PC-3 (cell line): ENCODE measurements at regions not wholly inside any gene's neighbourhood (a gene's known extent, or its start where the extent isn't known, plus 50 kb on each side); places are given as distances from the start of the nearest gene placed in this dataset.

Source experiments
- ATAC-seq: fragments of 200-7000 bp; cut with Tn5 transposase; 2 replicates; pipeline ENCODE4 v1.9.1; 2020; ENCODE audit warnings: mild to moderate bottlenecking, moderate library complexity
- BruUV-seq: library from RNA; stranded (reverse); fragments of 400-500 nt; replicated peaks from 2 replicates; lab custom pipeline; 2021; lab: Mats Ljungman, UMichigan
- CTCF ChIA-PET: fragments of 300-600 bp; sonication (Branson Sonifier 250); formaldehyde crosslinking; loops from one replicate; lab custom pipeline; 2022; ENCODE audit warnings: antibody characterized with exemption; lab: Charles Lee
- POLR2A ChIA-PET: fragments of 300-600 bp; sonication (Branson Sonifier 250); formaldehyde crosslinking; loops from one replicate; lab custom pipeline; 2022; ENCODE audit warnings: antibody characterized with exemption; ENCODE audit not compliant: unreplicated experiment; lab: Charles Lee
- DNase-seq: peaks from one replicate; pipeline ENCODE4 v3.0.0-alpha.2; 2015
- H2AFZ ChIP-seq: fragments of 300-600 bp; sonication (generic); 2 replicates; pipeline ENCODE4 v1.6.0; 2016; ENCODE audit warnings: antibody characterized with exemption, low read length
- H3F3A ChIP-seq: fragments of 300-600 bp; sonication (generic); one replicate; pipeline ENCODE4 v1.6.0; 2017; ENCODE audit warnings: antibody characterized with exemption, low read length, control low read depth, mild to moderate bottlenecking; ENCODE audit not compliant: unreplicated experiment
- H3K27ac ChIP-seq: fragments of 300-600 bp; sonication (generic); 2 replicates; pipeline ENCODE4 v1.5.1; 2016; ENCODE audit warnings: mild to moderate bottlenecking, low read length
- H3K27me3 ChIP-seq: fragments of 300-600 bp; sonication (generic); 2 replicates; pipeline ENCODE4 v1.6.1; 2016; ENCODE audit warnings: low read length, mixed read lengths
- H3K36me3 ChIP-seq: fragments of 300-600 bp; sonication (generic); 2 replicates; pipeline ENCODE4 v1.6.1; 2016; ENCODE audit warnings: low read depth, mixed run types, low read length, mixed read lengths
- H3K4me1 ChIP-seq: fragments of 300-600 bp; sonication (generic); 2 replicates; pipeline ENCODE4 v1.5.1; 2016; ENCODE audit warnings: low read length; ENCODE audit not compliant: insufficient read depth
- H3K4me2 ChIP-seq: fragments of 300-600 bp; sonication (generic); 2 replicates; pipeline ENCODE4 v1.6.0; 2016; ENCODE audit warnings: low read length
- H3K4me3 ChIP-seq: fragments of 300-600 bp; sonication (generic); 2 replicates; pipeline ENCODE4 v1.5.1; 2016; ENCODE audit warnings: mild to moderate bottlenecking, low read length, mixed read lengths
- H3K79me2 ChIP-seq: fragments of 300-600 bp; sonication (generic); 2 replicates; pipeline ENCODE4 v1.6.1; 2017; ENCODE audit warnings: low read length, mixed read lengths
- H3K9ac ChIP-seq: fragments of 300-600 bp; sonication (generic); 2 replicates; pipeline ENCODE4 v1.6.0; 2016; ENCODE audit warnings: mild to moderate bottlenecking, low read length
- H3K9me2 ChIP-seq: fragments of 300-600 bp; sonication (generic); replicated peaks from 2 replicates; pipeline ENCODE4 v1.6.1; 2016; ENCODE audit warnings: mixed run types, low read length, mixed read lengths
- H3K9me3 ChIP-seq: fragments of 300-600 bp; sonication (generic); 2 replicates; pipeline ENCODE4 v1.6.1; 2016; ENCODE audit warnings: low read length, mixed read lengths
- H4K20me1 ChIP-seq: fragments of 300-600 bp; sonication (generic); 2 replicates; pipeline ENCODE4 v1.6.1; 2016; ENCODE audit warnings: low read length, mixed read lengths
- EZH2 ChIP-seq: fragments of 300-600 bp; sonication (generic); IDR thresholded peaks from one replicate; pipeline ENCODE4 v1.6.1; 2017; ENCODE audit warnings: antibody characterized with exemption, mild to moderate bottlenecking, low read length; ENCODE audit not compliant: unreplicated experiment
- EZH2phosphoT487 ChIP-seq: fragments of 300-600 bp; sonication (generic); IDR thresholded peaks from 2 replicates; pipeline ENCODE4 v1.6.1; 2018; ENCODE audit warnings: mild to moderate bottlenecking, antibody characterized with exemption, low read length, borderline replicate concordance
- intact Hi-C: fragments of 100-400 bp; cut with micrococcal nuclease; formaldehyde crosslinking; loops from 2 replicates; pipeline ENCODE4 v1.9.0; 2023
- TF ChIP-seq, protein P1 (sequence below): fragments of 300-600 bp; sonication (generic); conservative IDR thresholded peaks from 2 replicates; pipeline ENCODE4 v1.5.1; 2017; ENCODE audit warnings: antibody characterized with exemption, low read depth, mild to moderate bottlenecking, low read length

DNA sequence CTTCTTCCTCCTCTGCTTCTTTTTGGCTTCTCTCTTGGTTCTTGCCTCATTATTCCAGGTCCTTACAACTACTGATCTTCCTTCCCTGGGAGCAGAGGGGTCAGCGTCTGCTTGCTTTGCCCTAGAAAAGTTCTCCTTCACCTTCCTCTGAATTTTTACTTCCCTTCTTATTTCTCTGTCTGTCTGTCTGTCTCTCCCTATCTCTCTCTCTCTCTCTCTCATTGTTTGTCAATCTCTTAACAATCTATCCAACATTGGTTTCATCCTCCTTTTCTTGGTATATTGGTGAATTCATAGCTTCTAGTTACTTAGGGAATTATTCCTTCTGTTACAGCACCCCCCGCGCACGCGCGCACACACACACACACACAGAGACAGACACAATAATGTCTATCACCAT lies 559.1 kb downstream of the MN1 start:
- Histone ChIP-seq H4K20me1 (no peaks in the 10 kb centered on the region), H3F3A (no peaks in the 10 kb centered on the region), H2AFZ (no peak overlapping the region), H3K27me3 (no peaks in the 10 kb centered on the region), H3K9ac (no peak overlapping the region), H3K4me1 (no peaks in the 10 kb centered on the region), H3K9me3 (no peaks in the 10 kb centered on the region), H3K4me3 (no peak overlapping the region), H3K36me3 (no peaks in the 10 kb centered on the region), H3K27ac (no peak overlapping the region), H3K9me2 (no peaks in the 10 kb centered on the region), H3K4me2 (no peak overlapping the region), H3K79me2 (no peaks in the 10 kb centered on the region)
- ATAC-seq: no peak
- no TSS peak for BruUV-seq
- POLR2A ChIA-PET: no interaction called here
- intact Hi-C loops: no loop called here
- CTCF ChIA-PET: no interaction called here
- no peak for DNase-seq
- TF ChIP-seq EZH2phosphoT487: no peak
- TF ChIP-seq EZH2: no peak
- TF ChIP-seq, protein P1, sequence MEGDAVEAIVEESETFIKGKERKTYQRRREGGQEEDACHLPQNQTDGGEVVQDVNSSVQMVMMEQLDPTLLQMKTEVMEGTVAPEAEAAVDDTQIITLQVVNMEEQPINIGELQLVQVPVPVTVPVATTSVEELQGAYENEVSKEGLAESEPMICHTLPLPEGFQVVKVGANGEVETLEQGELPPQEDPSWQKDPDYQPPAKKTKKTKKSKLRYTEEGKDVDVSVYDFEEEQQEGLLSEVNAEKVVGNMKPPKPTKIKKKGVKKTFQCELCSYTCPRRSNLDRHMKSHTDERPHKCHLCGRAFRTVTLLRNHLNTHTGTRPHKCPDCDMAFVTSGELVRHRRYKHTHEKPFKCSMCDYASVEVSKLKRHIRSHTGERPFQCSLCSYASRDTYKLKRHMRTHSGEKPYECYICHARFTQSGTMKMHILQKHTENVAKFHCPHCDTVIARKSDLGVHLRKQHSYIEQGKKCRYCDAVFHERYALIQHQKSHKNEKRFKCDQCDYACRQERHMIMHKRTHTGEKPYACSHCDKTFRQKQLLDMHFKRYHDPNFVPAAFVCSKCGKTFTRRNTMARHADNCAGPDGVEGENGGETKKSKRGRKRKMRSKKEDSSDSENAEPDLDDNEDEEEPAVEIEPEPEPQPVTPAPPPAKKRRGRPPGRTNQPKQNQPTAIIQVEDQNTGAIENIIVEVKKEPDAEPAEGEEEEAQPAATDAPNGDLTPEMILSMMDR: no peak

DNA sequence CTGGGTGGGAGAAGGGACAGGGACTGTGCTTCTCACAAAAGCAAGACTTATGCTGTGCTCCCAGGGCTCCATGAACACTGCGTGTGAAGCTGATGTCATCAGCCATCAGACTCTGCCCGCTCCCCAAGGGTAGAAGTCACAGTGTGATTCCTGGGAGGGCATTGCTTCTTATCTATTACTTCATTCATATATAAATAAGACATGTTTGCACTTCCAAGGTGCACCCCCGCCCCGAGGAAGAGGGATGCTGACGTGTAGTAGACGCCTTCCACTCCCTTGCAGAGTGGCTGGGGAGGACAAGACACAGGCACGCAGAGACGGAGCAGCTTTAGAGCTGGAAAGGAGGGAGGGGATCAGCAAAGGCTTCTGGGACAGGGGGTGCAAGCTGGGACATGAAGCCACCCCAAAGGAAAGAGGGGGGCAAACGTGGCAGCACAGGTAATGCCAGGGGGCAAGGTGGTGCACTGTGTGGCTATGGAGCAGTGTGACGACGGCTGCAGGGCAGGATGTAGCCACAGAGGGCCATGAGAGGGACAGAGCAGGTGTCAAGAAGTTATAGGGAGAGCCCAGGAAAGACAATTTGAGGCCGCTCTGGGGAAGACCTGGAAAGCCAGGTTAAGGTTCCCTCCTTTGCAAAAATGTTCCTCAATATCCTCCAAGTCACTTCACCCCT lies 558.5 kb downstream of the MN1 start:
- POLR2A ChIA-PET: no interaction called here
- DNase-seq: no peak
- no peak for ATAC-seq
- Histone ChIP-seq H3K27me3 (no peaks in the 10 kb centered on the region), H3K4me2 (no peak overlapping the region), H3K4me3 (no peak overlapping the region), H3F3A (no peaks in the 10 kb centered on the region), H3K4me1 (no peaks in the 10 kb centered on the region), H3K36me3 (no peaks in the 10 kb centered on the region), H3K9me2 (no peaks in the 10 kb centered on the region), H2AFZ (no peak overlapping the region), H3K27ac (no peak overlapping the region), H3K9ac (no peak overlapping the region), H3K9me3 (no peaks in the 10 kb centered on the region), H4K20me1 (no peaks in the 10 kb centered on the region), H3K79me2 (no peaks in the 10 kb centered on the region)
- intact Hi-C loops: no loop called here
- CTCF ChIA-PET: no interaction called here
- TF ChIP-seq EZH2phosphoT487 (no peak), EZH2 (no peak)
- TF ChIP-seq, protein P1: no peak
- no TSS peak for BruUV-seq

DNA sequence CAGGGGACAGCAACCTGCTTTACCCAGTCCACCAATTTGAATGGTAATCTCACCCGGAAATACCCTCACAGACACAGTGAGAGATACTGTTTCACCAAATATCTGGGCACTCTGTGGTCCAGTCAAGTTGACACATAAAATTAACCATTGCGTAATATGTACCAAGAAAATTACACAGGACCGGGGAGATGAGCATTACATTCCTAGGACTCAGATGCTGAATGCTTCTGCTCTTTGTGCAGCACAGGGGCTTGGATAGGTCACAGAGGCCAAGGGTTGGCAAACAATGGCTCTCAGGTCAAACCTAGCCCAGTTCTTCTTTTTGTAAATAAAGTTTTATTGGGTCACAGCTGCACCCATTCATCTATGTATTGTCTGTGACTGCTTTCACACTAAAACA lies 557.2 kb downstream of the MN1 start:
- Histone ChIP-seq H3K9me2 (no peaks in the 10 kb centered on the region), H3K36me3 (no peaks in the 10 kb centered on the region), H3K9me3 (no peaks in the 10 kb centered on the region), H3K9ac (no peak overlapping the region), H4K20me1 (no peaks in the 10 kb centered on the region), H3K79me2 (no peaks in the 10 kb centered on the region), H2AFZ (no peak overlapping the region), H3K4me2 (no peak overlapping the region), H3K4me1 (no peaks in the 10 kb centered on the region), H3K27me3 (no peaks in the 10 kb centered on the region), H3K4me3 (no peak overlapping the region), H3F3A (no peaks in the 10 kb centered on the region), H3K27ac (no peak overlapping the region)
- ChIA-PET POLR2A (no interaction called here), CTCF (no interaction called here)
- DNase-seq: no peak
- intact Hi-C loops: no loop called here
- TF ChIP-seq EZH2phosphoT487: no peak
- TF ChIP-seq, protein P1: no peak
- TF ChIP-seq EZH2: no peak
- ATAC-seq: no peak
- no TSS peak for BruUV-seq
